ENCODE measurements at regions not wholly inside any gene's neighbourhood (a gene's known extent, or its start where the extent isn't known, plus 50 kb on each side); places are given as distances from the start of the nearest gene placed in this dataset.

DNA sequence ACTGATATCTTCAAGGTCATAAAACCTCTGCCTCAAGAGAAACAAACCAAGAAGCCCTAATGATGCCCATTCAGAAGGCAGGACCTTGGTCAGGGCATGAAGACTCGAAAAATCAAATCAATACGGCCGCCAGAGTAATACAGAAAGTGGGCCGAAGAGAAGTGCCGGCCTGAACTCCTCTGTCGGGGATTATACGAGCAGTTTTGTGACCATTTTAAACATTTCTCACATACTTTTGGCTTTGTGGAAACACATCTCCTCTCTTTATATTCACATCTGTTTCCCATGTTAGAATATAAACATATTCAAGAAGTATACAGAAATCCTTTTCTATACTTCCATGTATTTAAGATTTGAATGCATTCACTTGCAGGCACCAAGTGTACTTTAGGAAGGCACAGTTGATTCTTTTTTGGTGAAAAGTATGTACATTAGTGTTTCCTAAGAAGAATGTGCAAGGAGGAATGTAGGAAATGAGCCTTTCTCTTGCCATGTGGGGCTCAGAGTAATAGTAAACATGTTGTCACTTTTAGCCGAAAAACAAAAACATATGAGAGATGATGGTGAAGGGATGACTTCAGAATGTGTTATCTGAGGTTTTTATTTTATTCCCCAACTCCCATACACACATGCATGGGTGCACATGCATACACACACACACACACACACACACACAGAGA is 707.9 kb upstream of the ID2 start:
- TF ChIP-seq, protein P1, sequence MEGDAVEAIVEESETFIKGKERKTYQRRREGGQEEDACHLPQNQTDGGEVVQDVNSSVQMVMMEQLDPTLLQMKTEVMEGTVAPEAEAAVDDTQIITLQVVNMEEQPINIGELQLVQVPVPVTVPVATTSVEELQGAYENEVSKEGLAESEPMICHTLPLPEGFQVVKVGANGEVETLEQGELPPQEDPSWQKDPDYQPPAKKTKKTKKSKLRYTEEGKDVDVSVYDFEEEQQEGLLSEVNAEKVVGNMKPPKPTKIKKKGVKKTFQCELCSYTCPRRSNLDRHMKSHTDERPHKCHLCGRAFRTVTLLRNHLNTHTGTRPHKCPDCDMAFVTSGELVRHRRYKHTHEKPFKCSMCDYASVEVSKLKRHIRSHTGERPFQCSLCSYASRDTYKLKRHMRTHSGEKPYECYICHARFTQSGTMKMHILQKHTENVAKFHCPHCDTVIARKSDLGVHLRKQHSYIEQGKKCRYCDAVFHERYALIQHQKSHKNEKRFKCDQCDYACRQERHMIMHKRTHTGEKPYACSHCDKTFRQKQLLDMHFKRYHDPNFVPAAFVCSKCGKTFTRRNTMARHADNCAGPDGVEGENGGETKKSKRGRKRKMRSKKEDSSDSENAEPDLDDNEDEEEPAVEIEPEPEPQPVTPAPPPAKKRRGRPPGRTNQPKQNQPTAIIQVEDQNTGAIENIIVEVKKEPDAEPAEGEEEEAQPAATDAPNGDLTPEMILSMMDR (IDR thresholded peaks at IDR 0.05) = no peak
- ATAC-seq (ENCODE audit: insufficient number of reproducible peaks, low FRiP score, low read depth) (no peak), DNase-seq (ENCODE audit: low spot score) (no peak)
- H3K27ac ChIP-seq = no peak overlapping the region
- no peaks in the 10 kb centered on the region for H3K36me3 ChIP-seq
- no peaks in the 10 kb centered on the region for H3K9me3 ChIP-seq
- H3K4me1 ChIP-seq (ENCODE audit: control insufficient read depth in 1 of 2, low read depth in 2 of 2) = no peaks in the 10 kb centered on the region
- no peaks in the 10 kb centered on the region for H3K27me3 ChIP-seq (replicated peaks; ENCODE audit: insufficient read depth)
- H3K4me3 ChIP-seq = no peak overlapping the region

DNA sequence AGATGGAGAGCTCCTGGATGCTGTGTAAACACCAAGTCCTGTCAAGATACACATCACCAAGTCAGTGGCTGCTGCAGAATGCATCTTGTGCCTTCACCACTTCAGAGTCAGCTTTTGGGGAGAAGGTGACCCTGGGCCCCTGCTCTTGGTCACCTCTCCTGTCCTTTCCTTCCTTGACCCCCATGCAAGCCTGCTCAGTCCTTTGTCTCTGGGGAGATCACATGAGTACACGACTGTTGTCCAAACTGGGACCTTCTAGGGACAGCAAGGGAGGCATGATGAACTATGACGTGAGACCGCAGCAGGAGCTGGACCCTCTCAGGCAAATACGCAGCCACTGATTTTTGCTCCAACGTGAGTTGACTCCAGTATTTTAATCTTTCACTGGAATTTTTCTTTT is 706.9 kb upstream of the ID2 start:
- no peak overlapping the region for H3K27ac ChIP-seq
- DNase-seq (ENCODE audit: low spot score) = no peak
- TF ChIP-seq, protein P1 (IDR thresholded peaks at IDR 0.05) = no peak
- no peak overlapping the region for H3K4me3 ChIP-seq
- no peaks in the 10 kb centered on the region for H3K27me3 ChIP-seq (replicated peaks; ENCODE audit: insufficient read depth)
- H3K9me3 ChIP-seq = no peaks in the 10 kb centered on the region
- ATAC-seq (ENCODE audit: insufficient number of reproducible peaks, low FRiP score, low read depth) = no peak
- no peaks in the 10 kb centered on the region for H3K4me1 ChIP-seq (ENCODE audit: control insufficient read depth in 1 of 2, low read depth in 2 of 2)
- no peaks in the 10 kb centered on the region for H3K36me3 ChIP-seq

- H3K27me3 ChIP-seq (replicated peaks; ENCODE audit: insufficient read depth) = no peaks in the 10 kb centered on the region
- no peak for ATAC-seq (ENCODE audit: insufficient number of reproducible peaks, low FRiP score, low read depth)
- H3K4me3 ChIP-seq = no peak overlapping the region
- H3K4me1 ChIP-seq (ENCODE audit: control insufficient read depth in 1 of 2, low read depth in 2 of 2) = no peaks in the 10 kb centered on the region
- no peak for DNase-seq (ENCODE audit: low spot score)
- no peaks in the 10 kb centered on the region for H3K9me3 ChIP-seq
- H3K36me3 ChIP-seq = no peaks in the 10 kb centered on the region
- H3K27ac ChIP-seq = no peak overlapping the region
- TF ChIP-seq, protein P1 (IDR thresholded peaks at IDR 0.05) = no peak
Measured at GRCh38 chr2:7976206-7976605, 705.6 kb upstream of the ID2 start.

DNA sequence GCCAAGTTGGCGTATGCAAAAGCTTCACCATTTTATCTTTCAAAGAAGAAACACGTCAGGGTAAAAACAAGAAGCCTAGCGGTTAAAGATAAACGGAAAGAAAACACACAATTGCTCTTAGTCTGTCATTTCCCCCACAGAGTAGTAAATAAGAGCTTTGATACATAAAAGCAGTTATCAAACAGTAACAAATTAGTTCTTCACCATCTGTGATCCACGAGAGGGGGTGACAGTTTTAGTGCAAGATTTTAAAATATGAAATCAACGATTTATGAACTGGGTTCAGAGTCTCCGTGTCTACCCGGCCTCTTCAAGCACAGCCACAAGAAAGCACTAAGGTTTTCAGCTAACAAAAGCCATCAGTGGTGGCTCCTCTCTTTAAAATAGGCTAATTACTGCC is 703.9 kb upstream of the ID2 start:
- H3K9me3 ChIP-seq = peaks cover 4% of the 10 kb centered on the region
- TF ChIP-seq, protein P1 (IDR thresholded peaks at IDR 0.05) = no peak
- ATAC-seq (ENCODE audit: insufficient number of reproducible peaks, low FRiP score, low read depth) = no peak

DNA sequence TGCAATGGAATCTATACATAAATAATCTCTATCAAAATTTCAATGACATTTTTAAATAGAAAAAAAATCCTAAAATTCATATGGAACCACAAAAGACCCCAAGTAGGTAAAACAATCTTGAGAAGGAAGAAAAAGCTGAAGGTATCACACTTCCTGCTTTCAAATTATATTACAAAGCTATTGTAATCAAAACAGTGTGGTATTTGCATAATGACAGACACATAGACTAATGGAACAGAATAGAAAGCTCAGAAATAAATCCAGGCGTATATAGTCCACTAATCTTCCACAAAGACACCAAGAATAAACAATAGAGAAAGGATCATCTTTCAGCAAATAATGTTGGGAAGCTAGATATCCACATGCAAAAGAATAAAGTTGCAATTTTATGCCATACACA is 699.8 kb upstream of the ID2 start:
- TF ChIP-seq, protein P1 (IDR thresholded peaks at IDR 0.05) = no peak

More for the DNA sequence above, 703.9 kb upstream of the ID2 start:
- no peak for DNase-seq (ENCODE audit: low spot score)
- H3K27me3 ChIP-seq (replicated peaks; ENCODE audit: insufficient read depth) = no peaks in the 10 kb centered on the region
- H3K27ac ChIP-seq = no peak overlapping the region
- H3K4me3 ChIP-seq = no peak overlapping the region
- no peaks in the 10 kb centered on the region for H3K4me1 ChIP-seq (ENCODE audit: control insufficient read depth in 1 of 2, low read depth in 2 of 2)
- H3K36me3 ChIP-seq = no peaks in the 10 kb centered on the region

More for the DNA sequence above, 699.8 kb upstream of the ID2 start:
- Histone ChIP-seq H3K27me3 (replicated peaks; ENCODE audit: insufficient read depth) (no peaks in the 10 kb centered on the region), H3K4me1 (ENCODE audit: control insufficient read depth in 1 of 2, low read depth in 2 of 2) (no peaks in the 10 kb centered on the region), H3K36me3 (no peaks in the 10 kb centered on the region), H3K9me3 (peaks cover 4% of the 10 kb centered on the region), H3K27ac (no peak overlapping the region), H3K4me3 (no peak overlapping the region)
- ATAC-seq (ENCODE audit: insufficient number of reproducible peaks, low FRiP score, low read depth) (no peak), DNase-seq (ENCODE audit: low spot score) (no peak)

Measured in thoracic aorta (tissue), 2 donors.